SK-N-SH (cell line): ENCODE measurements at regions not wholly inside any gene's neighbourhood (a gene's known extent, or its start where the extent isn't known, plus 50 kb on each side); places are given as distances from the start of the nearest gene placed in this dataset.

Source experiments
- CTCF ChIA-PET: fragments of 300-600, 350-600 bp; formaldehyde crosslinking; extraction: SDS; loops from one replicate; lab custom pipeline; 2021; lab: Yijun Ruan, JAX
- POLR2A ChIA-PET: fragments of 350-600 bp; sonication (Branson Sonifier 250); formaldehyde crosslinking; extraction: SDS; loops from one replicate; lab custom pipeline; 2020; ENCODE audit warnings: antibody characterized with exemption, inconsistent platforms; lab: Yijun Ruan, JAX
- DNase-seq: peaks from one replicate; pipeline ENCODE4 v3.0.0; 2012
- H2AFZ ChIP-seq: fragments of 200-600 bp; sonication (generic); 2 replicates; pipeline ENCODE4 v1.8.1; 2016; ENCODE audit warnings: antibody characterized with exemption, mild to moderate bottlenecking, low read depth
- H3F3A ChIP-seq: fragments of 200-600 bp; sonication (generic); replicated peaks from 2 replicates; pipeline ENCODE3; 2016; ENCODE audit warnings: antibody characterized with exemption, mild to moderate bottlenecking; ENCODE audit not compliant: insufficient read depth
- H3K27ac ChIP-seq, 2 experiments: fragments of 200-500 bp in 1 of 2; fragments of 200-600 bp in 1 of 2; sonication (Bioruptor generic) in 1 of 2; sonication (generic), shearing (Covaris generic) in 1 of 2; 2 replicates each; pipeline versions ENCODE4 v1.5.1 to v1.6.1; 2014 to 2016; ENCODE audit warnings: low read depth in 2 of 2, inconsistent platforms in 1 of 2, low read length in 1 of 2, mild to moderate bottlenecking in 1 of 2, mixed read lengths in 1 of 2
- H3K27me3 ChIP-seq: fragments of 200-600 bp; sonication (generic), shearing (Covaris generic); 2 replicates; pipeline ENCODE4 v1.6.1; 2016; ENCODE audit warnings: mixed run types; ENCODE audit not compliant: insufficient read depth
- H3K36me3 ChIP-seq, 2 experiments: fragments of 200-500 bp in 1 of 2; fragments of 200-600 bp in 1 of 2; sonication (Bioruptor generic) in 1 of 2; sonication (generic) in 1 of 2; replicated peaks in 1 of 2; 2 replicates each; pipeline versions ENCODE3 to v1.5.1; 2014 to 2016; ENCODE audit warnings: low read length in 1 of 2, mild to moderate bottlenecking in 1 of 2; ENCODE audit not compliant: insufficient read depth in 2 of 2, control insufficient read depth in 1 of 2
- H3K4me1 ChIP-seq, 2 experiments: fragments of 200-500 bp in 1 of 2; fragments of 200-600 bp in 1 of 2; sonication (Bioruptor generic) in 1 of 2; sonication (generic), shearing (Covaris generic) in 1 of 2; 2 replicates each; pipeline versions ENCODE4 v1.5.1 to v1.6.1; 2014 to 2016; ENCODE audit warnings: low read depth in 1 of 2, low read length in 1 of 2, mixed run types in 1 of 2; ENCODE audit not compliant: insufficient read depth in 2 of 2, control insufficient read depth in 1 of 2
- H3K4me2 ChIP-seq: fragments of 200-600 bp; sonication (generic), shearing (Covaris generic); 2 replicates; pipeline ENCODE4 v1.6.1; 2017; ENCODE audit warnings: mixed run types
- H3K4me3 ChIP-seq, 2 experiments: fragments of 200-500 bp in 1 of 2; fragments of 200-600 bp in 1 of 2; sonication (Bioruptor generic) in 1 of 2; sonication (generic), shearing (Covaris generic) in 1 of 2; 2 replicates each; pipeline versions ENCODE4 v1.5.1 to v1.8.1; 2014 to 2016; ENCODE audit warnings: low read depth in 2 of 2, inconsistent platforms in 1 of 2, low read length in 1 of 2, mild to moderate bottlenecking in 1 of 2, mixed read lengths in 1 of 2, moderate library complexity in 1 of 2
- H3K79me2 ChIP-seq: fragments of 200-600 bp; sonication (generic); 2 replicates; pipeline ENCODE4 v1.8.1; 2017; ENCODE audit warnings: mild to moderate bottlenecking; ENCODE audit not compliant: insufficient read depth
- H3K9ac ChIP-seq: fragments of 200-600 bp; sonication (generic); 2 replicates; pipeline ENCODE4 v1.6.1; 2017; ENCODE audit warnings: mixed run types
- H3K9me2 ChIP-seq: fragments of 200-600 bp; sonication (generic); 2 replicates; pipeline ENCODE4 v1.6.1; 2017; ENCODE audit warnings: mixed run types
- H3K9me3 ChIP-seq: fragments of 200-600 bp; sonication (generic); 2 replicates; pipeline ENCODE4 v1.6.1; 2017; ENCODE audit warnings: mixed run types, mild to moderate bottlenecking, moderate library complexity
- H4K20me1 ChIP-seq: fragments of 200-600 bp; sonication (generic); 2 replicates; pipeline ENCODE4 v1.6.1; 2017; ENCODE audit warnings: mild to moderate bottlenecking, mixed run types; ENCODE audit not compliant: insufficient read depth
- CHD2 ChIP-seq: fragments of 150-350 bp; IDR thresholded peaks from 2 replicates; pipeline ENCODE4 v1.6.1; 2018; ENCODE audit warnings: low read length; ENCODE audit not compliant: partially characterized antibody
- ELF1 ChIP-seq: IDR thresholded peaks from 2 replicates; pipeline ENCODE4 v1.4.0; 2012
- EP300 ChIP-seq, 2 experiments: IDR thresholded peaks; 2 replicates each; pipeline versions ENCODE4 v1.4.0 to v1.6.1; 2012; ENCODE audit warnings: borderline replicate concordance in 1 of 2, low read depth in 1 of 2, low read length in 1 of 2
- FOSL2 ChIP-seq: IDR thresholded peaks from 2 replicates; pipeline ENCODE4 v1.4.0; 2012; ENCODE audit warnings: low read depth, mild to moderate bottlenecking, moderate library complexity, borderline replicate concordance
- FOXM1 ChIP-seq: IDR thresholded peaks from 2 replicates; pipeline ENCODE4 v1.4.0; 2012; ENCODE audit warnings: low read depth, mild to moderate bottlenecking
- GABPA ChIP-seq: IDR thresholded peaks from 2 replicates; pipeline ENCODE4 v1.4.0; 2012; ENCODE audit warnings: low read depth, mild to moderate bottlenecking
- NFIC ChIP-seq: IDR thresholded peaks from 2 replicates; pipeline ENCODE4 v1.4.0; 2012; ENCODE audit warnings: borderline replicate concordance
- NRF1 ChIP-seq: IDR thresholded peaks from 2 replicates; pipeline ENCODE4 v1.6.1; 2012; ENCODE audit warnings: low read depth, mild to moderate bottlenecking, low read length
- POLR2AphosphoS5 ChIP-seq: IDR thresholded peaks from 2 replicates; pipeline ENCODE4 v1.6.1; 2012; ENCODE audit warnings: low read depth, low read length
- RAD21 ChIP-seq: IDR thresholded peaks from 2 replicates; pipeline ENCODE4 v1.6.1; 2012; ENCODE audit warnings: mild to moderate bottlenecking, low read length
- RXRA ChIP-seq: IDR thresholded peaks from 2 replicates; pipeline ENCODE4 v1.4.0; 2012; ENCODE audit warnings: low read depth, mild to moderate bottlenecking, borderline replicate concordance
- SIN3A ChIP-seq: IDR thresholded peaks from 2 replicates; pipeline ENCODE4 v1.6.1; 2012; ENCODE audit warnings: low read depth, mild to moderate bottlenecking, low read length, moderate library complexity, borderline replicate concordance
- SMC3 ChIP-seq: IDR thresholded peaks from 2 replicates; pipeline ENCODE4 v1.6.1; 2012; ENCODE audit warnings: low read depth, low read length, improper control_type of control experiment
- TAF1 ChIP-seq: IDR thresholded peaks from 2 replicates; pipeline ENCODE4 v1.6.1; 2012; ENCODE audit warnings: low read depth, mild to moderate bottlenecking, low read length, moderate library complexity, borderline replicate concordance
- TEAD4 ChIP-seq: IDR thresholded peaks from 2 replicates; pipeline ENCODE4 v1.4.0; 2012; ENCODE audit warnings: mild to moderate bottlenecking, borderline replicate concordance; ENCODE audit not compliant: insufficient read depth
- YY1 ChIP-seq: IDR thresholded peaks from 2 replicates; pipeline ENCODE4 v1.4.0; 2012; ENCODE audit warnings: low read depth, mild to moderate bottlenecking
- WGBS: methylation state at CpG from one replicate; pipeline ENCODE4 v1.1.6; 2017; ENCODE audit warnings: low lambda C conversion rate; 5-methylcytosine and 5-hydroxymethylcytosine counted together
- TF ChIP-seq, protein P1 (sequence below): IDR thresholded peaks from 2 replicates; pipeline ENCODE4 v1.6.1; 2012; ENCODE audit warnings: mild to moderate bottlenecking, low read depth, low read length, moderate library complexity
- TF ChIP-seq, protein P2 (sequence below): IDR thresholded peaks from 2 replicates; pipeline ENCODE4 v1.4.0; 2012; ENCODE audit warnings: low read depth
- TF ChIP-seq, protein P3 (sequence below): IDR thresholded peaks from 2 replicates; pipeline ENCODE4; 2012

DNA sequence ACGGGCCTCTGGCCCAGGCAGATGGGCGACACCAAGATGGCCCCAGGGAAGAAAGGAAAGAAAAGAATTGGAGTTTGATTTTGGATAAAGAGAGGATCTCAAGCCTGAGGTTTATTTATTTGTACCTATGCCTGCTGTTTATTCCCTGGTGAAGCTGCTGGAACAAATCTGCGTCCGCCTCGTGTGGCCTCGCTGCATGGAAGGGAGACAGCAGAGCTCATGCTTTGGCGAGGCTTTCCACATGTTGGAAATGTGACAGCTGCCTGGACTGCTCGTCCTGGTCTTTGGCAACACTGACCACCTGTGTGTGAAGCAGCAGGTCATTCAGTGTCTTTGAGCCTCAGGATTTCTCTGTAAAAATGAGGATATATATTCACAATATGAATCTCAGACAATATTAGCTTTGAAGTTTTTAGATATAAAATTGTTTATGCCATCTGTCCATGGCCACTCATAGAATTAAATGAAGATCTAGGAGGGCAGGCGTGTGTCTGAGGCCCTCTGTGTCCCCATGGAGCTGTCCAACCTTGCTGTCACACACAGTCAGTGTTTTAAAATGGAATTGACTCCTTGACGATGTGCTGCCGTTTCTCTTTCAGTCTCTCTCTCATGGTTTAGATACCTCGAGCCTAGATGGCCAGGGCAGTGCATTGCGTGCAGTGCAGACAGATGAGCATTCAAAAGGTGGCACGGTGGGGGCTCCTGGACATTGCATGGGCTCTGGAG, 94.3 kb downstream of the SOCS6 start:
- CTCF ChIA-PET: interaction anchor here (1.1 kb wide), 1 partner anchor 9 kb away, joined by 3 read pairs; no protein-coding TSS in a partner anchor
- no peaks in the 10 kb centered on the region for H3K79me2 ChIP-seq
- no peak overlapping the region for H3K4me2 ChIP-seq
- no peak overlapping the region for H3K9ac ChIP-seq
- TF ChIP-seq CHD2 (no peak), RXRA (no peak)
- TF ChIP-seq, protein P1, sequence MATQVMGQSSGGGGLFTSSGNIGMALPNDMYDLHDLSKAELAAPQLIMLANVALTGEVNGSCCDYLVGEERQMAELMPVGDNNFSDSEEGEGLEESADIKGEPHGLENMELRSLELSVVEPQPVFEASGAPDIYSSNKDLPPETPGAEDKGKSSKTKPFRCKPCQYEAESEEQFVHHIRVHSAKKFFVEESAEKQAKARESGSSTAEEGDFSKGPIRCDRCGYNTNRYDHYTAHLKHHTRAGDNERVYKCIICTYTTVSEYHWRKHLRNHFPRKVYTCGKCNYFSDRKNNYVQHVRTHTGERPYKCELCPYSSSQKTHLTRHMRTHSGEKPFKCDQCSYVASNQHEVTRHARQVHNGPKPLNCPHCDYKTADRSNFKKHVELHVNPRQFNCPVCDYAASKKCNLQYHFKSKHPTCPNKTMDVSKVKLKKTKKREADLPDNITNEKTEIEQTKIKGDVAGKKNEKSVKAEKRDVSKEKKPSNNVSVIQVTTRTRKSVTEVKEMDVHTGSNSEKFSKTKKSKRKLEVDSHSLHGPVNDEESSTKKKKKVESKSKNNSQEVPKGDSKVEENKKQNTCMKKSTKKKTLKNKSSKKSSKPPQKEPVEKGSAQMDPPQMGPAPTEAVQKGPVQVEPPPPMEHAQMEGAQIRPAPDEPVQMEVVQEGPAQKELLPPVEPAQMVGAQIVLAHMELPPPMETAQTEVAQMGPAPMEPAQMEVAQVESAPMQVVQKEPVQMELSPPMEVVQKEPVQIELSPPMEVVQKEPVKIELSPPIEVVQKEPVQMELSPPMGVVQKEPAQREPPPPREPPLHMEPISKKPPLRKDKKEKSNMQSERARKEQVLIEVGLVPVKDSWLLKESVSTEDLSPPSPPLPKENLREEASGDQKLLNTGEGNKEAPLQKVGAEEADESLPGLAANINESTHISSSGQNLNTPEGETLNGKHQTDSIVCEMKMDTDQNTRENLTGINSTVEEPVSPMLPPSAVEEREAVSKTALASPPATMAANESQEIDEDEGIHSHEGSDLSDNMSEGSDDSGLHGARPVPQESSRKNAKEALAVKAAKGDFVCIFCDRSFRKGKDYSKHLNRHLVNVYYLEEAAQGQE: peak; percentile 38; the same call in 1 of the 2 replicates
- WGBS: 87% methylated on average over 14 of the region's 14 CpGs
- H3K27ac ChIP-seq: peak overlapping the region in 1 of 2 experiments; percentile 82; a peak in 2 of 4 replicates
- POLR2A ChIA-PET: no interaction called here
- 0 out of 2 replicates have a peak overlapping the region, but pooled peaks have one; percentile 41 for H2AFZ ChIP-seq
- H3K4me3 ChIP-seq: no peak overlapping the region
- H3K9me3 ChIP-seq: no peaks in the 10 kb centered on the region
- H3F3A ChIP-seq: peaks cover 16% of the 10 kb centered on the region
- no peaks in the 10 kb centered on the region for H3K27me3 ChIP-seq
- H3K4me1 ChIP-seq: peaks cover 1 to 20% of the 10 kb centered on the region in 2 experiments; a peak in 3 of 4 replicates
- no peaks in the 10 kb centered on the region for H3K9me2 ChIP-seq
- H3K36me3 ChIP-seq: no peaks in the 10 kb centered on the region
- H4K20me1 ChIP-seq: no peaks in the 10 kb centered on the region
- DNase-seq: no peak

DNA sequence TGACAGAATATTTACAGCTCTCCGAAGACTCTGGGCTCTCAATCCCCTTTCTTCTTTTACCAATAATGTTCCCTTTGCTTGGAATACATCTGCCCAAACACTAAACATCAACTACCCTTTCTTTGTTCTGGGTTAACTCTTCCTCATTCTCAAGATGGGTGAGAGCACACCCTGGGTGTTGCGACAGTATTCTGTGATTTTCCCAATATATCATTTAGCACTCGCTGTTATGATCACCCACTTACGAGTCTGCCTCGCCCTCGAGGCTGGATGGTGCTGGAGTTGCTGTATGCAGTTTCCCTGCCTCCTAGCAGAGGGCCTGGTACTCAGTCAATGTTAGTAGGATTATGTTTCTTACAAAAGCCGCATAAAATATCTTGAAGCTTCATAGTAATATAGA, 93.2 kb downstream of the SOCS6 start:
- 90% methylated on average over 7 of the region's 7 CpGs for WGBS
- TF ChIP-seq GABPA: no peak
- no peak for TF ChIP-seq SMC3
- no peak for TF ChIP-seq EP300 (IDR thresholded peaks at IDR 0.05; ENCODE audit: borderline replicate concordance in 1 of 2, low read depth in 1 of 2, low read length in 1 of 2)
- TF ChIP-seq NFIC: no peak
- TF ChIP-seq YY1: no peak
- no peak for TF ChIP-seq POLR2AphosphoS5
- TF ChIP-seq RAD21: no peak
- no peak for TF ChIP-seq SIN3A
- TF ChIP-seq, protein P1: no peak
- TF ChIP-seq, protein P2, sequence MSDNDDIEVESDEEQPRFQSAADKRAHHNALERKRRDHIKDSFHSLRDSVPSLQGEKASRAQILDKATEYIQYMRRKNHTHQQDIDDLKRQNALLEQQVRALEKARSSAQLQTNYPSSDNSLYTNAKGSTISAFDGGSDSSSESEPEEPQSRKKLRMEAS: no peak
- TF ChIP-seq FOXM1: no peak
- TF ChIP-seq TAF1: no peak
- TF ChIP-seq, protein P3, sequence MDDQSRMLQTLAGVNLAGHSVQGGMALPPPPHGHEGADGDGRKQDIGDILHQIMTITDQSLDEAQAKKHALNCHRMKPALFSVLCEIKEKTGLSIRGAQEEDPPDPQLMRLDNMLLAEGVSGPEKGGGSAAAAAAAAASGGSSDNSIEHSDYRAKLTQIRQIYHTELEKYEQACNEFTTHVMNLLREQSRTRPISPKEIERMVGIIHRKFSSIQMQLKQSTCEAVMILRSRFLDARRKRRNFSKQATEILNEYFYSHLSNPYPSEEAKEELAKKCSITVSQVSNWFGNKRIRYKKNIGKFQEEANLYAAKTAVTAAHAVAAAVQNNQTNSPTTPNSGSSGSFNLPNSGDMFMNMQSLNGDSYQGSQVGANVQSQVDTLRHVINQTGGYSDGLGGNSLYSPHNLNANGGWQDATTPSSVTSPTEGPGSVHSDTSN: no peak
- TF ChIP-seq FOSL2: no peak
- no peak for TF ChIP-seq TEAD4
- TF ChIP-seq ELF1: no peak
- TF ChIP-seq RXRA: no peak
- TF ChIP-seq NRF1: no peak

More for the DNA sequence above, 93.2 kb downstream of the SOCS6 start:
- Histone ChIP-seq H2AFZ (no peak overlapping the region), H3K27me3 (no peaks in the 10 kb centered on the region), H3K79me2 (no peaks in the 10 kb centered on the region), H3F3A (peaks cover 16% of the 10 kb centered on the region), H3K36me3 (no peaks in the 10 kb centered on the region), H3K27ac (no peak overlapping the region), H3K4me3 (no peak overlapping the region), H3K4me1 (peaks cover 6 to 20% of the 10 kb centered on the region in 2 experiments; a peak in 3 of 4 replicates), H4K20me1 (no peaks in the 10 kb centered on the region), H3K9ac (no peak overlapping the region), H3K4me2 (no peak overlapping the region), H3K9me3 (no peaks in the 10 kb centered on the region), H3K9me2 (no peaks in the 10 kb centered on the region)
- POLR2A ChIA-PET: no interaction called here
- CTCF ChIA-PET: interaction anchor here (0.6 kb wide), 1 partner anchor 13 kb away, joined by 3 read pairs; no protein-coding TSS in a partner anchor
- DNase-seq: no peak
